Liver (tissue), 8 donors: ENCODE measurements at regions not wholly inside any gene's neighbourhood (a gene's known extent, or its start where the extent isn't known, plus 50 kb on each side); places are given as distances from the start of the nearest gene placed in this dataset.

Experiments used
- DNase-seq: peaks from one replicate; pipeline ENCODE4 v3.0.0-alpha.2; 2017; ENCODE audit warnings: low spot score
- H3K27ac ChIP-seq, 2 donors: one replicate each; pipeline ENCODE4 v1.7.0; 2013; ENCODE audit warnings: inconsistent platforms in 2 of 2, low read length in 2 of 2, control low read depth in 1 of 2, low read depth in 1 of 2, mild to moderate bottlenecking in 1 of 2
- H3K27me3 ChIP-seq, 4 donors: one replicate each; pipeline versions ENCODE4 v1.6.1 to v1.7.0; 2013; ENCODE audit warnings: low read length in 3 of 4, inconsistent platforms in 1 of 4, mild to moderate bottlenecking in 1 of 4, moderate library complexity in 1 of 4; ENCODE audit not compliant: control insufficient read depth in 4 of 4, insufficient read depth in 4 of 4
- H3K36me3 ChIP-seq, 4 donors: one replicate each; pipeline versions ENCODE4 v1.6.1 to v1.7.0; 2013; ENCODE audit warnings: low read length in 3 of 4, mild to moderate bottlenecking in 3 of 4, low read depth in 1 of 4, moderate library complexity in 1 of 4; ENCODE audit not compliant: control insufficient read depth in 4 of 4, insufficient read depth in 3 of 4
- H3K4me1 ChIP-seq, 4 donors: one replicate each; pipeline versions ENCODE4 v1.6.1 to v1.7.0; 2013; ENCODE audit warnings: low read length in 3 of 4, mild to moderate bottlenecking in 3 of 4, moderate library complexity in 1 of 4; ENCODE audit not compliant: control insufficient read depth in 4 of 4, insufficient read depth in 4 of 4
- H3K4me3 ChIP-seq, 3 donors: one replicate each; pipeline versions ENCODE4 v1.6.1 to v1.7.0; 2013; ENCODE audit warnings: low read length in 3 of 3, control low read depth in 1 of 3, low read depth in 1 of 3, mild to moderate bottlenecking in 1 of 3
- H3K9ac ChIP-seq, 2 donors: one replicate each; pipeline ENCODE4 v1.7.0; 2013; ENCODE audit warnings: low read length in 2 of 2, mild to moderate bottlenecking in 2 of 2, moderate library complexity in 2 of 2, control low read depth in 1 of 2, low read depth in 1 of 2
- H3K9me3 ChIP-seq, 4 donors: one replicate each; pipeline versions ENCODE4 v1.6.1 to v1.7.0; 2013; ENCODE audit warnings: low read length in 3 of 4; ENCODE audit not compliant: control insufficient read depth in 4 of 4
- ATF3 ChIP-seq: IDR thresholded peaks from 2 replicates; pipeline ENCODE4 v1.6.1; 2016; ENCODE audit warnings: antibody characterized with exemption
- CTCF ChIP-seq: fragments of 150-350 bp; IDR thresholded peaks from 2 replicates; pipeline ENCODE4 v1.5.1; 2017; ENCODE audit warnings: improper control_type of control experiment, low read depth, low read length; ENCODE audit not compliant: missing input control
- EGR1 ChIP-seq, 2 donors: IDR thresholded peaks; 2 replicates each; pipeline ENCODE4 v1.6.1; 2016 to 2018; ENCODE audit warnings: antibody characterized with exemption in 2 of 2, low read depth in 2 of 2
- FOXA1 ChIP-seq: IDR thresholded peaks from 2 replicates; pipeline ENCODE4 v1.6.1; 2016; ENCODE audit warnings: antibody characterized with exemption
- FOXA2 ChIP-seq: IDR thresholded peaks from 2 replicates; pipeline ENCODE4 v1.6.1; 2016; ENCODE audit warnings: antibody characterized with exemption
- GABPA ChIP-seq, 2 donors: IDR thresholded peaks in 1 of 2; conservative IDR thresholded peaks in 1 of 2; 2 replicates each; pipeline ENCODE4 v1.6.1; 2016; ENCODE audit warnings: antibody characterized with exemption in 2 of 2, mild to moderate bottlenecking in 1 of 2, moderate library complexity in 1 of 2
- HNF4A ChIP-seq, 2 donors: conservative IDR thresholded peaks; 2 replicates each; pipeline ENCODE4 v1.6.1; 2016; ENCODE audit warnings: antibody characterized with exemption in 2 of 2, mild to moderate bottlenecking in 2 of 2
- HNF4G ChIP-seq: IDR thresholded peaks from 2 replicates; pipeline ENCODE4 v1.6.1; 2016; ENCODE audit warnings: antibody characterized with exemption
- JUND ChIP-seq, 2 donors: IDR thresholded peaks; 2 replicates each; pipeline ENCODE4 v1.6.1; 2016; ENCODE audit warnings: antibody characterized with exemption in 2 of 2
- MAX ChIP-seq: IDR thresholded peaks from 2 replicates; pipeline ENCODE4 v1.6.1; 2016; ENCODE audit warnings: antibody characterized with exemption
- NR2F2 ChIP-seq: IDR thresholded peaks from 2 replicates; pipeline ENCODE4 v1.6.1; 2016; ENCODE audit warnings: antibody characterized with exemption
- RAD21 ChIP-seq, 2 donors: IDR thresholded peaks; 2 replicates each; pipeline ENCODE4 v1.6.1; 2016; ENCODE audit warnings: antibody characterized with exemption in 2 of 2, mild to moderate bottlenecking in 2 of 2
- REST ChIP-seq: IDR thresholded peaks from 2 replicates; pipeline ENCODE4 v1.6.1; 2016; ENCODE audit warnings: antibody characterized with exemption, mild to moderate bottlenecking
- RXRA ChIP-seq, 2 donors: IDR thresholded peaks; 2 replicates each; pipeline ENCODE4 v1.6.1; 2017 to 2018; ENCODE audit warnings: antibody characterized with exemption in 2 of 2, mild to moderate bottlenecking in 1 of 2
- SP1 ChIP-seq: IDR thresholded peaks from 2 replicates; pipeline ENCODE4 v1.6.1; 2018; ENCODE audit warnings: antibody characterized with exemption, mild to moderate bottlenecking
- TAF1 ChIP-seq: conservative IDR thresholded peaks from 2 replicates; pipeline ENCODE4 v1.6.1; 2016; ENCODE audit warnings: antibody characterized with exemption, mild to moderate bottlenecking
- YY1 ChIP-seq: IDR thresholded peaks from 2 replicates; pipeline ENCODE4 v1.6.1; 2016; ENCODE audit warnings: antibody characterized with exemption, mild to moderate bottlenecking
- ZBTB33 ChIP-seq: IDR thresholded peaks from 2 replicates; pipeline ENCODE4 v1.6.1; 2016; ENCODE audit warnings: antibody characterized with exemption
- WGBS: extraction: QIAGEN DNeasy Blood & Tissue Kit; methylation state at CpG from one replicate; pipeline ENCODE4 v1.1.7; 2013; 5-methylcytosine and 5-hydroxymethylcytosine counted together
- donor health status: healthy.
- donor health status: healthy.
- donor health status: healthy.
- donor health status: healthy.
- donor health status: healthy.

- TF ChIP-seq NR2F2 = no peak
- TF ChIP-seq HNF4A (conservative IDR thresholded peaks at IDR 0.05) = no peak
- no peak for TF ChIP-seq EGR1 (IDR thresholded peaks at IDR 0.05; ENCODE audit: low read depth in 2 of 2)
- TF ChIP-seq GABPA (IDR thresholded peaks at IDR 0.05 in 1 of 2, conservative IDR thresholded peaks at IDR 0.05 in 1 of 2) = no peak
- TF ChIP-seq RXRA (IDR thresholded peaks at IDR 0.05) = no peak
- TF ChIP-seq YY1 = no peak
- no peak for TF ChIP-seq HNF4G
- TF ChIP-seq SP1 = no peak
- no peak for TF ChIP-seq TAF1
- no peak for TF ChIP-seq JUND (IDR thresholded peaks at IDR 0.05)
- no peak for TF ChIP-seq ATF3
- Histone ChIP-seq H3K27me3 (no peaks in the 10 kb centered on the region), H3K9me3 (no peaks in the 10 kb centered on the region), H3K27ac (no peak overlapping the region), H3K4me3 (no peak overlapping the region), H3K36me3 (no peaks in the 10 kb centered on the region), H3K9ac (no peak overlapping the region), H3K4me1 (no peaks in the 10 kb centered on the region)
- 80% methylated on average over 4 of the region's 4 CpGs for WGBS
- DNase-seq = no peak
Measured at GRCh38 chr4:79663865-79664264, 255.8 kb upstream of the GK2 start.

GRCh38 chr4:79663141-79663540 lies 255.1 kb upstream of the GK2 start:
- Histone ChIP-seq H3K4me1 (no peaks in the 10 kb centered on the region), H3K27ac (no peak overlapping the region), H3K9me3 (peaks cover 0 to 5% (median 0%) of the 10 kb centered on the region in 4 donors), H3K36me3 (no peaks in the 10 kb centered on the region), H3K9ac (no peak overlapping the region), H3K27me3 (no peaks in the 10 kb centered on the region), H3K4me3 (no peak overlapping the region)
- WGBS = 77% methylated on average over 1 of the region's 1 CpG
- TF ChIP-seq ATF3 = no peak
- TF ChIP-seq GABPA (IDR thresholded peaks at IDR 0.05 in 1 of 2, conservative IDR thresholded peaks at IDR 0.05 in 1 of 2) = no peak
- no peak for TF ChIP-seq RAD21 (IDR thresholded peaks at IDR 0.05)
- TF ChIP-seq YY1 = no peak
- no peak for TF ChIP-seq EGR1 (IDR thresholded peaks at IDR 0.05; ENCODE audit: low read depth in 2 of 2)
- no peak for TF ChIP-seq FOXA1
- TF ChIP-seq CTCF = no peak
- no peak for TF ChIP-seq RXRA (IDR thresholded peaks at IDR 0.05)
- no peak for TF ChIP-seq ZBTB33
- TF ChIP-seq JUND (IDR thresholded peaks at IDR 0.05) = no peak
- no peak for TF ChIP-seq NR2F2
- no peak for TF ChIP-seq FOXA2
- TF ChIP-seq REST = no peak
- no peak for TF ChIP-seq TAF1
- TF ChIP-seq HNF4A (conservative IDR thresholded peaks at IDR 0.05) = no peak
- no peak for TF ChIP-seq SP1
- TF ChIP-seq MAX = no peak
- no peak for TF ChIP-seq HNF4G
- DNase-seq = no peak
